Testis (tissue), 2 donors: ENCODE measurements at regions not wholly inside any gene's neighbourhood (a gene's known extent, or its start where the extent isn't known, plus 50 kb on each side); places are given as distances from the start of the nearest gene placed in this dataset.

Source experiments
- CTCF ChIP-seq, 3 experiments: fragments of 450-650 bp in 2 of 3; fragments of 200-600 bp in 1 of 3; sonication (generic) in 1 of 3; IDR thresholded peaks; one replicate each; pipeline ENCODE4 v1.5.1; 2016 to 2019; ENCODE audit warnings: antibody characterized with exemption in 3 of 3, mild to moderate bottlenecking in 2 of 3, moderate library complexity in 1 of 3
- POLR2A ChIP-seq: fragments of 450-650 bp; IDR thresholded peaks from one replicate; pipeline ENCODE4 v1.6.1; 2017; ENCODE audit warnings: antibody characterized with exemption, mild to moderate bottlenecking, moderate library complexity

DNA sequence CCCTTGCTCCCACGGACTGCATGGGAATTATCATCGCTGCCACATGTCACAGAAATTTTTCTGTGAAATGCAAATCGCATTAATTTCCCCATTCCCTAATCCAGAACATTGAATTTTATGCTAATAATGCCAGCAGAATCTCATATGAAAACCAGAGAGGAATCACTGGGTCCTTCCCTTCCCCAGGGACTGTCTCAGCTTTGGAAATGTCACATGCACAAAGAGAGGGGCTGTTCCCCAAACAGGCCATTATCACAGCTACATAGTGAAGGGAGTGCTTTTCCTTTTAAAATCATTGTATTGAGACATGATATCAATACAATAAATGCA is 954.5 kb downstream of the BRD1 start:
- TF ChIP-seq CTCF (IDR thresholded peaks at IDR 0.05) (no peak), POLR2A (no peak)
